WERI-Rb-1 (cell line): ENCODE measurements at regions not wholly inside any gene's neighbourhood (a gene's known extent, or its start where the extent isn't known, plus 50 kb on each side); places are given as distances from the start of the nearest gene placed in this dataset.
"Not testable (repeated sequence)": the region's sequence is repeated elsewhere in the genome, so short reads cannot be mapped to it uniquely, and the experiment has no call there.

Source experiments
- DNase-seq: peaks from one replicate; pipeline ENCODE4 v3.0.0-alpha.2; 2020
- H3K27ac ChIP-seq: fragments of 250-450 bp; sonication (Bioruptor Pico); 2 replicates; pipeline ENCODE4 v1.5.1; 2020; ENCODE audit warnings: mild to moderate bottlenecking, moderate library complexity
- H3K27me3 ChIP-seq: fragments of 250-450 bp; sonication (Bioruptor Pico); 2 replicates; pipeline ENCODE4 v1.5.1; 2021; ENCODE audit warnings: mild to moderate bottlenecking, low read depth, moderate library complexity; ENCODE audit not compliant: insufficient read depth, severe bottlenecking
- H3K36me3 ChIP-seq: fragments of 250-450 bp; sonication (Bioruptor Pico); 2 replicates; pipeline ENCODE4 v1.5.1; 2020; ENCODE audit warnings: mild to moderate bottlenecking, moderate library complexity
- H3K4me3 ChIP-seq: 2 replicates; pipeline ENCODE4 v1.5.1; 2011; ENCODE audit warnings: low read depth, mild to moderate bottlenecking, control low read depth, low read length
- H3K9me3 ChIP-seq: fragments of 250-450 bp; sonication (Bioruptor Pico); 2 replicates; pipeline ENCODE4 v1.5.1; 2021; ENCODE audit warnings: mild to moderate bottlenecking, moderate library complexity; ENCODE audit not compliant: severe bottlenecking
- TF ChIP-seq, protein P1 (sequence below): IDR thresholded peaks from 2 replicates; pipeline ENCODE4 v1.5.1; 2011; ENCODE audit warnings: low read depth, mild to moderate bottlenecking, control low read depth, inconsistent platforms, low read length

DNA sequence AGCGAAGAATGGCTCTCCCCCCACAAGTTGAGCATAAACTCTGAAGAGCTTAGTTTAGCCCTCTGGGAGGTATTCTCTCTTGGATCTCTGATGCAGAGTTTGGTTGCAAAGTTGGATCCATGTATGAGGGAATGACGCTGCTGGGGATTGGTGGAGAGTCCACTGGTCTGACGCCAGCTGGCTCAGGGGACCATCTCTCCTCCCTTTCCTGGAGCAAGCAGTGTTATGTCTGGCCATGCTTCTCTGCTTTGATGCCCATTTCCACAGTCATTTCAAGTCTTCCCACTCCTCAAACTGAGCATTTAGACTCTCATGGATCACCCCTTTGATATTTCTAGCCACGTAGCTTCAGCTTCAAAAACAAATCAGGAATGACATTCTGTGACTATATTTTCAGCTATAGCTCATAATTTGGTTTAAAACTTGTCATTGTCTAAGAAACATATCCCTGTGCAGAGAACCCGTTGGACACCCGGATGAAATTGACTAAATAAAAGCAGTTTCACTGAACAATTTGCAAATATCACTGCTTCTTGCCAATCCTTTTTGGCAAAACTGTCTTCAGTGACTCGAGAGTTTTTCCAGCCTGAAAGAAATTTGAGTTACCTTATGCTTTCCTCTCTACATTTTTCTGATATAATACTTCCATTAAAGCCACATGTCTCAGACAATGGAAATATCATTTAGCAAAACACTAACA, 193.4 kb upstream of the CDH11 start:
- no peak overlapping the region for H3K4me3 ChIP-seq
- H3K36me3 ChIP-seq: no peaks in the 10 kb centered on the region
- no peaks in the 10 kb centered on the region for H3K27me3 ChIP-seq
- DNase-seq: no peak
- H3K9me3 ChIP-seq: no peaks in the 10 kb centered on the region
- no peak overlapping the region for H3K27ac ChIP-seq
- TF ChIP-seq, protein P1, sequence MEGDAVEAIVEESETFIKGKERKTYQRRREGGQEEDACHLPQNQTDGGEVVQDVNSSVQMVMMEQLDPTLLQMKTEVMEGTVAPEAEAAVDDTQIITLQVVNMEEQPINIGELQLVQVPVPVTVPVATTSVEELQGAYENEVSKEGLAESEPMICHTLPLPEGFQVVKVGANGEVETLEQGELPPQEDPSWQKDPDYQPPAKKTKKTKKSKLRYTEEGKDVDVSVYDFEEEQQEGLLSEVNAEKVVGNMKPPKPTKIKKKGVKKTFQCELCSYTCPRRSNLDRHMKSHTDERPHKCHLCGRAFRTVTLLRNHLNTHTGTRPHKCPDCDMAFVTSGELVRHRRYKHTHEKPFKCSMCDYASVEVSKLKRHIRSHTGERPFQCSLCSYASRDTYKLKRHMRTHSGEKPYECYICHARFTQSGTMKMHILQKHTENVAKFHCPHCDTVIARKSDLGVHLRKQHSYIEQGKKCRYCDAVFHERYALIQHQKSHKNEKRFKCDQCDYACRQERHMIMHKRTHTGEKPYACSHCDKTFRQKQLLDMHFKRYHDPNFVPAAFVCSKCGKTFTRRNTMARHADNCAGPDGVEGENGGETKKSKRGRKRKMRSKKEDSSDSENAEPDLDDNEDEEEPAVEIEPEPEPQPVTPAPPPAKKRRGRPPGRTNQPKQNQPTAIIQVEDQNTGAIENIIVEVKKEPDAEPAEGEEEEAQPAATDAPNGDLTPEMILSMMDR: no peak

DNA sequence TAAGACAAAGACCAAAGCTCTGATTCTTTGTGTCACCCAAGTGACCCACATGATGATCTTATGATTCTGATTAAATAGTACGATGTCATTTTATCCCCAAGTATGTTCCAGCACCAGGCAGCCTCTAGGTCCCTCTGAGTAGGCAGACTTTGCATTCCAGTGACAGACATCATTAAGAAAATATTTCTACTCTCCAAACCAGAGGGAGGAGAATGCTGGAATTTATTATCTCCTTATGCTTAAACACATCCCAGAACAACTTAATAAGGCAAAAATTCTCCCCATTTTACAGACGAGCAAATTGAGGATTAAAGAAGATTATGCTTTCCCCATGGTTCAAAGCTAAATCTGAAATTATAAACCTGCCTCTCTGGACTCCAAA, 192.8 kb upstream of the CDH11 start:
- H3K9me3 ChIP-seq: no peaks in the 10 kb centered on the region
- no peaks in the 10 kb centered on the region for H3K27me3 ChIP-seq
- no peak overlapping the region for H3K27ac ChIP-seq
- no peaks in the 10 kb centered on the region for H3K36me3 ChIP-seq
- DNase-seq: no peak
- TF ChIP-seq, protein P1: no peak
- no peak overlapping the region for H3K4me3 ChIP-seq

DNA sequence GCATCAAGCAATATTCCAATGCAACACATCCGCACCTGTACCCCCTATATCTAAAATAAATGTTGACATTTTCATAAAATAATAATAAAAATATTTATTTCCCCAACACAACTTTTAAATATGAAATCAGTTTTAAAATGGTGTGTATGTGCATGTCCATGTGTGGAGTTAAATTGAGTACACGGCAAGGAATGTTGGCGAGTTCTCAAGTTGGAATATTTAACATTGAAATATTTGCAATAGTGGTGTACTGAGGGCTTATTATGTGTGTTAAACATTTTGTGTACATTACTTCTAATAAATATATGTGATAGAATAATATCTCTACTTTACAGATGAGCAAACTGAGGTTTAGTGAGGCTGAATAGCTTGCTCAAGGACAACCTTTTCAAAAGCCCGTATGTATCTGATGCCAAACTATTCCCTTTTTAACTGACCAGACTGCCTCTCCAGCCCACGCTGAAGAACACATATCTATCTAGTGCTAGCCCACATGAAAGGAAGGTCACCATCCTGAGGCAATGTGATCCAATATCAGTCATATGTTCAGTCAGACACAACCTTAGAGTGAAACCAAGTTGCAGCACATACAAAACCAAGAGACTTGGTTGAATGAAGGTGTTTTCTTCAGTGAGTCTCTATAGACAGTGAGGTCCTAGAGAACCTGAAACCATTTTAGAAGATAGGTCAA, 192.2 kb upstream of the CDH11 start:
- Histone ChIP-seq H3K36me3 (no peaks in the 10 kb centered on the region), H3K27me3 (no peaks in the 10 kb centered on the region), H3K4me3 (no peak overlapping the region), H3K9me3 (no peaks in the 10 kb centered on the region), H3K27ac (no peak overlapping the region)
- TF ChIP-seq, protein P1: no peak
- no peak for DNase-seq

DNA sequence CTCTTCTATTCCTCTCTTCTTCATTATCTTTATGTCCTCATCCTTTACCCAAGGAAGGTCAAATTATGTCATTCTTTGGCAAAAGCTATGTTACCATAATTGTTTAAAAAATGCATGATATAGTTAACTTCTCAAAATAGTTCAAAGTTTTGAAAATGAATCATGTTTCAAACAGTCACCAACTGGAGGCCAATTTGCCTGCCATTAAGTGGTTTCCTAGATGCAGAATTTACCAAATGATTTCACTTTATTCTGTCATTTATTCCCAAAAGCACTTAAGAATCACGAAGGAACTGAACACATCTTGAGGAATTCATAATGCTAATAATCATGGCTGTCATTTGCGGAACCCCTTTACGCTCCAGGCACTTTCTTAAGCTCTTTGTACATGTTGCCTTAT, 190.9 kb upstream of the CDH11 start:
- H3K36me3 ChIP-seq: no peaks in the 10 kb centered on the region
- DNase-seq: no peak
- no peak overlapping the region for H3K27ac ChIP-seq
- H3K27me3 ChIP-seq: no peaks in the 10 kb centered on the region
- no peak overlapping the region for H3K4me3 ChIP-seq
- H3K9me3 ChIP-seq: no peaks in the 10 kb centered on the region
- TF ChIP-seq, protein P1: no peak

DNA sequence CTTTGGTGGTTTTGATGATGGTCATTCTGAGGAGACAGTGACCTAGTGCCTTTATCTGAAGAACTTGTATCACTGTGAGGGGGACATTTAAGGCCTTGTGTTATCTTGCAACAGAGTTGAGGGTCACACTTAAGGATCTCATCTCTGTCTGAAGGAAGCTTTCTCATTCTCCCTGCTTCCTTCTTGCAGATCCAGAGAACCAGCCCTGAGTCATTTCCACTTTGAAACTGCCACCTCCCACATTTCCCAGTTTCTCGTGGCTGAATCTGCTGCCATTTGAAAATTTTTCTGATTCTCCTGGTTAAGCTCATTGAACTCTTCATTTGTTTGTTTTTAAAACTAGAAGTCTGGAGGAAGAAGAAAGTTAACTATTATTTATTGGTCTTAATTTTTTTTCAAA, 190.2 kb upstream of the CDH11 start:
- Histone ChIP-seq H3K27ac (no peak overlapping the region), H3K27me3 (no peaks in the 10 kb centered on the region), H3K4me3 (no peak overlapping the region), H3K36me3 (no peaks in the 10 kb centered on the region), H3K9me3 (no peaks in the 10 kb centered on the region)
- TF ChIP-seq, protein P1: no peak
- DNase-seq: no peak

DNA sequence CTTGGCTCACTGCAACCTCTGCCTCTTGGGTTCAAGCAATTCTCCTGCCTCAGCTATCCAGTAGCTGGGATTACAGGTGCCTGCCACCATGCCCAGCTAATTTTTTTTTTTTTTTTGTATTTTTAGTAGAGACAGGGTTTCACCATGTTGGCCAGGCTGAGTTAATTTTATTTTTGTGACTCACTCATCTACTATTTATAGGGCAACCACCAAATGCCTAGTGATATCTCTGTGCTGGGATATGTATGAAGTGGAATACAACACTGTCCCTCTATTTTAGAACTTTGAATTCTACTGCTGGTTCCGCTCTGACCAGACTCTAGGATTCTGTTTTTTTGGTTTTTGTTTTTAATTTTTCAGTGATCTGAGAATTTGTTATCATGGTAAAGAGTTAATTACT, 188.6 kb upstream of the CDH11 start:
- not testable (repeated sequence) for H3K27me3 ChIP-seq, DNase-seq, H3K36me3 ChIP-seq, H3K9me3 ChIP-seq, H3K27ac ChIP-seq, H3K4me3 ChIP-seq
